ENCODE measurements at regions not wholly inside any gene's neighbourhood (a gene's known extent, or its start where the extent isn't known, plus 50 kb on each side); places are given as distances from the start of the nearest gene placed in this dataset.
"Not testable (repeated sequence)": the region's sequence is repeated elsewhere in the genome, so short reads cannot be mapped to it uniquely, and the experiment has no call there.

DNA sequence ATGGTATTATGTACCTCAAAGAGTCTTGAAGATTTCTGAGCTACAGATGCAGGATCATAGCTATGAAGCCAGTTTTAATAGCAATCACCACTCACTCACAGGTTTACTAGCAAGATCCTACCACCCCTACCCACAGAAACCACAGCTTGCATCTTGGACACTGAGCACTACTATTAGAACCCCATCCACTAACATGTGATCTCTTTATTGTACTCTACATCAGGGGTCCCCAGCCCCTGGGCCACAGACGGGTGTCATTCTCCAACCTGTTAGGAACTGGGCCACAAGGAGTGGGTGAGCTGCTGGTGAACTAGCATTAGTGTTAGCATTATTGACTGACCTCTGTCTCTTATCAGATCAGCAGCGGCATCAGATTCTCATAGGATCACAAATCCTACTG, 844.8 kb upstream of the CHORDC1 start:
- DNase-seq (ENCODE audit: low read depth, low spot score): no peak

DNA sequence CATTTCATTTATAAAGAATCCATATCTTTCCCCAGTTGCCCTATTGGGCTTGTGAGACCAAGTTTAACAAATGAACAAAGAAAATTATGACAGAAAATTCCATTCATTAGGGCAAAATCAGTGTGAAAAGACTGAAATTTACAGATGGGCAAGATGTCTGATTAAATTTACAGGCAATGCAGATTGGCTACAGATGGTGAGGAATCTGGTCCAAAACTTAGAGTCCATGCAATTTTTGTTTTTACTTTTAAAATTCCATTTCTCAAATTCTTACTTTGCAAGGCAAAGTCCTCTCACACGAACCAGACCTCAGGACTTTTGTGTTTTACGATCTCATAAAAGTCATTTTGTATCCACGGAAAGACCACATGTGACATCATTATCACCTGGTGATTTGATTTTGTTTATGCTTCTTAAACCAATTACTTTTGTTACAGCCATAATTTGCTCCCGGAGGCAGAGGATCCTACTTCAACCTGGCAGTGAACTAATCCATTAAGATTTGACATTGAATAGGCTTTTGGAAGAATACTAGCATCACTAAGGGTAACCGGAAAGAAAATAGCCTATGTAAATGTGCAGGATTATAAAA, 843.7 kb upstream of the CHORDC1 start:
- DNase-seq (ENCODE audit: low read depth, low spot score): no peak

DNA sequence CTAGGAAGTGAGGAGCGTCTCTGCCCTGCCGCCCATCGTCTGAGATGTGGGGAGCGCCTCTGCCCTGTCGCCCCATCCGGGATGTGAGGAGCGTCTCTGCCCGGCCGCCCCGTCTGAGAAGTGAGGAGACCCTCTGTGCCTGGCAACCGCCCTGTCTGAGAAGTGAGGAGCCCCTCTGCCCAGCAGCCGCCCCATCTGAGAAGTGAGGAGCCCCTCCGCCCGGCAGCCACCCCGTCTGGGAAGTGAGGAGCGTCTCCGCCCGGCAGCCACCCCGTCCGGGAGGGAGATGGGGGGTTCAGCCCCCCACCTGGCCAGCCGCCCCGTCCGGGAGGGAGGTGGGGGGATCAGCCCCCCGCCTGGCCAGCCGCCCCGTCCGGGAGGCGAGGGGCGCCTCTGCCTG, 840.5 kb upstream of the CHORDC1 start:
- not testable (repeated sequence) for DNase-seq (ENCODE audit: low read depth, low spot score)

DNA sequence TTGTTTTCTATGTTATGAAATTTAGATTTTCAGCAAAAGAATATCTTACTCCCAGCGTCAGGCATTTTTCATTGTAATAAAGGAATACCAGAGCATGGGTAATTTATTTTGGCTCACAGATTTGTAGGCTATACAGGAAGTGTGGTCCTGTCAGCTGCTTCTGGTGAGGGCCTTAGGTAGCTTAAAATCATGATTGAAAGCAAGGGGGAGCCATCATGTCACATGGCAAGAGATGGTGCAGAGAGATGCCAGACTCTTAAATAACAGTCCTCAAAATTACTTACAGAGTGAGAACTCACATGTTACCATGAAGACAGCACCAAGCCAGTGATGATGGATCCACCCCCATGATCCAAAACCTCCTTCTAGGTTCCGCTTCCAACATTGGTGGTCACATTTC, 825.0 kb upstream of the CHORDC1 start:
- DNase-seq (ENCODE audit: low read depth, low spot score): no peak

DNA sequence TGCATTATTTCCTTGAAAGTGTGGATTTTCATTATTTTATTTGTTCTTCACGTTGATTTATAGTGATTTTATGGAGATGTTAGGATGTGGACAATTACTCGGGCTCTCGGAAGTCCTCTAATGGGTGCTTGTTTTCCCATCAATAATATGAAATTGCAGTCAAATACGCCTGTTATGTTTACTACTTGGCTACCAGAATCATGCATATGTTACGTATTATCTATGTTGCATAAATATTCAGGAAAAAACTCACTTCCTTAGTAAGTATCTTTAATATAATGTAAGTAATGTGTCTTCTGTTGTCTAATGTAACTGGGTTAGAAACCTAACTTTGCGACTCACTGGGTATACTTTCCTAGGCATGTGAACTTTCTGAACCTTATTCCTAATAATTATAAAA, 823.4 kb upstream of the CHORDC1 start:
- DNase-seq (ENCODE audit: low read depth, low spot score): no peak

DNA sequence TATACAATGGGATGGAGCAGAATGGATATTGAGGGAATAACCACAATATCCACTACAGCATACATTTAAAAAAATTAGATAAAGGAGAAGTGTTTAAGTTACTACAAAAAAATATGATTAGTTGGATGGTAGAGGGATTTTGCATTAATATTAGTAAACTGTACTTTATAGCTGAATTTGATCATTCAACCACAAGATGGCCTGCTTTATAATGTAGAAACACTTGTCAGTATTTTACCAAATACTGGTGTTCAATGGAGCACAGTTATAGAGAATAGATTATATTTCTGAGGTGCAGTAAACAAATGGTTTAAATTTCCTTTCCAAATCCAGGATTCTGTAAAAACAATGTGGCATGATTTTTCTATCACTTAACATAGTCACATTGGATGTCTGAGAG, 818.8 kb upstream of the CHORDC1 start:
- no peak for DNase-seq (ENCODE audit: low read depth, low spot score)

DNA sequence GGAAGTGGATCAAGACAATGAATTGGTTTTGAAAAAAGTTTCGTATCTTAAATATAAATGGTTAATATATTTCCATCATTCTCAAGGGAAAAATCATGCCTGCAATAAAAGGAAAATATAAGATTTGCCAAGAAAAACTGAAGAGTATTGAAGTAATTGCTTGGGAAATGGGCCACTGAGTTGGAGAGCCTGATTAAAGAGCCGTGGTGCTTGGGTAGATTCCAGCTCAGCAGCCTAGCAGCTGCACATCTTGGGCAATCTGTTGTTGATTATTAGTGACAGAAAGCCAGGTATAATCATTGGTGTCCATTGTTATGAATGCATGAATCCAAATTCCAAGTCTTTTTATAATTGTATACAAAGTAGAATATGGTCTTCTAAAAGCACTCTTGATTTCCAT, 800.9 kb upstream of the CHORDC1 start:
- no peak for DNase-seq (ENCODE audit: low read depth, low spot score)

DNA sequence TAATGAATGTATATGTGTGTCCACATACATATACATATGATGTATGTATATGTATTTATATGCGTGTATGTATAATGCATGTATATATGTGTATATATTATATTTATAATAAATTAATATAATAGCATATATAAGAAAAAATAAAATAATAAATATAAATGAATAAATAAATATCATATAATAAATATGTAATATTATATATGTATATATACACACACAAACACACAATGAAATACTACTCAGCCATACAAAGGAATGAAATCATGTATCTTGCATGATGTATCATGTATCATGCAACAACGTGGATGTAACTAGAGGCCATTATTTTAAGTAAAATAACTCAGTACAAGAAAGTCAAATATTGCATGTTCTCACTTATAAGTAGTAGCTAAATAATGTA, 788.7 kb upstream of the CHORDC1 start:
- DNase-seq (ENCODE audit: low read depth, low spot score): no peak

DNA sequence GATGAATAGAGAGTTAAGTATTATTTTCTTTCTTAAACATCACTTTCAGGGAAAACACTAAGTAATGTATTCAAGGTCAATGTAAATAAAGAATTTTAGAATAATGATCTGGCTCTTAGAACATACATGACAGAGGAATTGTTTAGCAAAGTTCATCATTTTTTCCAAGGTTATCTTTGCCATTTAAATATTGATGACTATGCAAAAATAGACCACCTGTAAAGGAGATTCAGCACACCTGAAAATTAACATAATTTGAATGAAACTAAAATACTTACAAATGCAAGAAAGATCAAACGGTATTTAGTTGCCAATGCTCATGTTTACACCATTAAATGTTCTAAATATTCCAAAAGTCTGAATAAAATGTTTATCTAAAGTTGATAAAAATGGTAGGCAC, 782.6 kb upstream of the CHORDC1 start:
- DNase-seq (ENCODE audit: low read depth, low spot score): no peak

DNA sequence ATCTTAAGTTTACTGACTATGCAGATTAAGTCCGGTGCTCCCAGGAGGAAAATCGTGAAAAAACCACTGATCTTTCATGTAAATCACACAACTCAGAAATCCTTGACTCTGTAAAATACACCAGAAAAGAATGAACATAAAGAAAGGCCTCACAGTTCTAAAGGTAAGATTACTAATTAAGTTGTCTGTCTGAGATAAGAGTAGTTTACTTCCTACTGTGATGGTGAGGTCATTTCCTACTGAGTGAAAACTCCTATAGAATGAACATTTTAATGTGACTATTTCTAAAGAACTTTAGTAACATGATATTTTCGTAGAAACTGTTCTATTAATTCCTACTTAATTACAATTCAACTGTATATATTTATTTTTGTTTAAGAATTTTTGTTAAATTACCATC, 774.4 kb upstream of the CHORDC1 start:
- no peak for DNase-seq (ENCODE audit: low read depth, low spot score)

DNA sequence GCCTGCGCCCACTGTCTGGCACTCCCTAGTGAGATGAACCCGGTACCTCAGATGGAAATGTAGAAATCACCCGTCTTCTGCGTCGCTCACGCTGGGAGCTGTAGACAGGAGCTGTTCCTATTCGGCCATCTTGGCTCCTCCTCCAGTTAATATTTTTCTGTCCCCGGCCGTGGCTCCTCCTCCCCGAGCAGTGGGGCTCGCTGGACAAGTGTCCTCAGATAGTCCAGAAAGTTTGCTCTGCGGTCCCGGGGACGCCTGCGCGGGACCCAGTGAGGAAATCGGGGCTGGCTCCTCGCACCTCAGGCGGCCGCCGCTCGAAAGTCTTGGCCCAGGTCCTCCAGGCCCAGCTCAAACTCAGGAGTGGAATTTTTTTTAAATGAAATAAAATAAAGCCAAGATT, 749.3 kb upstream of the CHORDC1 start:
- DNase-seq (ENCODE audit: low read depth, low spot score): not testable (repeated sequence)

DNA sequence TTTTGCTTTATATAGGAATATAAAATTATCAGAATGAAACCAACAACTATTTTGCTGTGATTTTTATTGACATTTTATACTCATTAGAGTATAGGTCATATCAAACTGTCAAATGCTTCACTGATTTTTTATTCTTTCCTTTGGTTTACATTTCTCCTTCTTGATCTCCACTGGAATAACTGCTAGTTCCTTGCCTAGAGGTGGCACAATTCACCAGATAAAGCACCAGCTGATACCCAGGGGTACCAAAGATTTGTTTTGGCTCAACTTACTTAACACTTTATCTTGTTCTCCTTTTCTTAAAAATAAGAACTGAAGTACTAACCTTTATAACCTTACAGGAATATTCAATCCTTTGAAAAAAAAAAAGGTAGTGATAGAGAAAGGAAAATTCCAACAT, 725.1 kb upstream of the CHORDC1 start:
- no peak for DNase-seq (ENCODE audit: low read depth, low spot score)

DNA sequence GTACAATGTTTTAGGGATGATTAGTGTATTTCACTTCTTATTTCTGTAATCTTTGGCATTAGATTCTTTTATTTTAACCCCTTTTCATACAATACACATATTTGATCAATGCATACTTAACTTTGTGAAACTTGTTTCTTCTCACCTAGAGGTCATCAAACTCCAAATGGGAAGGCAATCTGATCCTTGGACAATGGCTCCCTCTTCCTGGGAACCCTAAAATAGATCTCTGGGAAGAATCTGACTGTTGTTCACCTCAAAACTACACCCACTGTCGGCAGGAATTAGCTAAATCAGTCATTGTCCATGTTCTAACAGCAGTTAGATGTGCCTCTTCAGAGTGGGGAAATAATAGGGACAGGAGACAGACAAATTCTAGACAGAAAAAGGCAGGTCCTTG, 707.4 kb upstream of the CHORDC1 start:
- DNase-seq (ENCODE audit: low read depth, low spot score): no peak

DNA sequence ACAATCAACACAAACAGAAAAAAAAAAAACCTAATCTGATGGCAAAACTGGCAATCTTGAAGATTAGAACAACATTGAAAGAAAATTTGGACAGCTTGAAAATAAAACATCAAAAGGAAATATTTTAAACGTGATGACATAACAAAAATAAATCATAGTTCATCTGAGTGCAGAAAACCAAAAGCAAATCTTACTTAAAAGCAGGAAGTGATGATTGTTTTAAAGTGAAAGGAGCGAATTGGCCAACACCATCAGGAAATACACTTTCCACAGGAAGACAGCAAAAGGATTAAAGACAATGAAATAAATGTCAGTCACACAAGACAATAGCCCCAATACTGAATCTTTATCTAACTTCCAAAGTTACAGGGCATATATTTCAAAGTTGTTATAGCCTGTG, 696.5 kb upstream of the CHORDC1 start:
- DNase-seq (ENCODE audit: low read depth, low spot score): no peak

DNA sequence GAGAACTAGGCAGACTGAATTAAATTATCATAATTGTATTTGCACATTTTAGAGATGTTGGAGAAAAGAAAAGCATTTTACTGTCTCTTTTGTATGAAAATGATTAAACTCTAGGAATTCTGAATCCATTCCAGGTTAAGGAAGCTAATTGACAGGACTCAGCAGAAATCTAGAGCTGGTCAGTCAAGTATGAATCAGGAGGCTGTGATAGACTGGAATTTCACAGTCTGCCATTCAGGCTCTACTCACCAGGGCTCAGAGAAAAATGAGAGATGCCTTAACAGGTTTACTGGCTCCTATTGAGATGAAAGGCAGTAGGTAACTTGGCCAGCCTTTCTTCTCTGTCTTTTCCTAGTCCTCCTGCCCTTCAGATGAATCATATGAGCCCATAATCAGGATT, 693.9 kb upstream of the CHORDC1 start:
- DNase-seq (ENCODE audit: low read depth, low spot score): no peak

DNA sequence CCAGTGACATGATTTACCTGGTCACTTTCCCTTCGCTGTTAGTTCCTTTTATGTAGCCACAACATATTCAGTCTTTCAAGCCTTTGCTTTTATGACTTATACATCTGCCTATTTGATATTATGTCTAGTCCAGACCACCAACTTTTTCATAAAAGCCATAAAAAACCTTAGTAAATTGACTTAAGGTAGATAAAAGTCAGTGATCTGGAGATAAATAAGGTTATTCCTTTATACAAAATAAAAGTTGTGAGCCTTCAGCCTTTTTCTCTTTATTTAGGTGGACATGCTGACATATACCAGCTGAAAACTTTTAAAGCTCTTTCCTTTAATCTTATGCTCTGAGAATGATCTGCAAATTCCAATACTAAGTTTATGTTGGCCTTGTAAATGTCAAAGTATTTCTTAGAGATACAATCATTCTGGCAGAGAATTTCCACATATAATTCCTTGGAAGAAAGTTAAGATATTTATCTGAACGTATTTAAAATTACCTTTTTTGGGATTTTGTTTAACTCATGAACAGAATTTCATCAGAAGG, 690.4 kb upstream of the CHORDC1 start:
- DNase-seq (ENCODE audit: low read depth, low spot score): no peak

DNA sequence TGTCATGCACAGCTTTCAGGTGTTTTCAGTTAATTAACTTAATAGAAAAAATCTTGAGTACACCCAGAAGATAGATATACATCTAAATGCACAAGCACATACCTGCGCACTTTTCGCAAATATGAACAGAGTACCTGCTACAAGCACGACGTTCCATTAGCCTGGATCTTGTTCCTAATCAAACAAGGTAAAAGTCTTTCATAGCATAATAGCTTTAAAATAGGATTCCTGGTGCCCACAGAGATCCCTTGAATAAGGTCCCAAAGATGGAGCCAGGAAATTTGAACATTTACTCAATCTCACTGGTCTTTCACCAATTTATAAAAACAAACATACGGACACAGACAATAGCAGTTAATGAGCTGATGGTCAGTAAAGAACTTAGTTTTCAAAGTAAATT, 689.8 kb upstream of the CHORDC1 start:
- no peak for DNase-seq (ENCODE audit: low read depth, low spot score)

DNA sequence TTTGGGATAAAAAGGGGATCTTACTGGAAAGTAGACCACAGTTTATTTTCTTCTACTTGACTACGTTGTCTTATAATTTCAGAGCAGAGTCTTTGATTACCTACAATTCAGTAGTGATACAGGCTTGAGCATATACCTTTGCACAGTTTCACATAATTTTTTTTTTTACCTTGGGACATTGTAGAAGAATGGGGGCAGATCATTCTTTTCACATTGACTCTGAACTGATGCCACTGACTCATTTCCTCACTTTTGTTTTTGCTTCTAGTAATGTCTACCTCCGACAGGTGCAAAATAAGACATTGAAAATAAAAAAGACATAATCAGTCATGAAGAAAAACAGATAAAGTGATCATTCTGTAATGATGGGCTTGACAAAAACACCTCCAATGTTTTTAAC, 688.3 kb upstream of the CHORDC1 start:
- no peak for DNase-seq (ENCODE audit: low read depth, low spot score)

DNA sequence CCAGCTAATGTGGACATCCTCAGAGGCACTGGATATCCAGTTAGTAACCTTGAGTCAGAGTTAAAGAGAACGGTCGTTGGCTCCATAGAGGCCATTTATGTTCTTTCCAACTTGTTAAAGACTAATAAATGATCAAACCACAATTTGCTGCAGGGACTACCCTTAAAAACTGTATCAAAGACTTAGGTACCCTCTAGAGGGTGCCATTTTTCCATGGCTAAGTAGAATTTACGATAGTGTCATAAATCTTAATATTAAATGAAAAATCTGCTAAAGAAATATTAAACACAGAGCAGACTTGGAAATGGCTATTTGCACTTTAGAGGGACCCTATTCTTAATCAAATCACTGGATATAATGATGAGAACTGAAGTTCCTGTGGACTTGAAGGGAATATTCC, 685.2 kb upstream of the CHORDC1 start:
- no peak for DNase-seq (ENCODE audit: low read depth, low spot score)

DNA sequence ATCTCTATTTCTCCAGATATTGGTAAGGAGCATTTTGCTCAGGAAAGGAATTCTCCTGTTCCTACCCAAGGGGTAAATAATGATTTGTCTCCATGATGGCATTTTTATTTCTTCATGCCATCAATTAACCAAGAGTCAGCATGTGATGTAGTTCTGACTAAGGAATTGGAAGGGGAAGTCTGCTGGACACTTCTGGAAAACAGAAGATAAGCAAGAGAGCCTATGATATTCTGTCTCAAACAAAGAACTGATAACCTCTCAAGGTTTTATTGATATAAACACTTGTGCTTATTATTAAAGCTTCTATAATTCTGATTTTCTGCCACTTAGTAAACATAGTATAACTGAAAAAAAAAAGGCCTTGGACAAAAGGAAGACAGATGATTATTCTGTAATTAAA, 673.0 kb upstream of the CHORDC1 start:
- no peak for DNase-seq (ENCODE audit: low read depth, low spot score)

DNA sequence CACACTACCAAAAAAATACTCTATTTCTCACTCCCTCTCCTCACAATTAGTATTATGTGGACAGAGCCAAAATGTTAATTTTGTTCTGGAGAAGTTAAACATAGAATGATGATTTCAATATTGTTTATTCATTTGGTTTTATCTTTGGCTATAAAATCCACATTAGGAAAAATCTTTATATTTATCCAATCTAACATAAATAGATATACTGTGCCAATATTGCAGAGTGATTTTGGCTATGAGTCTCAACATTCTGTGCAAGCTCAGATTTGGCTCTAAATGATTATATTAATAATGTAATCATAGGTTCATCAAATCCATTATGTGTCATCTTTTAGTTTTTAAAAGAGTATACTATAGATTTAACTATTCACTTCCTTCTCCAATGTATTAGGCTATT, 667.5 kb upstream of the CHORDC1 start:
- no peak for DNase-seq (ENCODE audit: low read depth, low spot score)

DNA sequence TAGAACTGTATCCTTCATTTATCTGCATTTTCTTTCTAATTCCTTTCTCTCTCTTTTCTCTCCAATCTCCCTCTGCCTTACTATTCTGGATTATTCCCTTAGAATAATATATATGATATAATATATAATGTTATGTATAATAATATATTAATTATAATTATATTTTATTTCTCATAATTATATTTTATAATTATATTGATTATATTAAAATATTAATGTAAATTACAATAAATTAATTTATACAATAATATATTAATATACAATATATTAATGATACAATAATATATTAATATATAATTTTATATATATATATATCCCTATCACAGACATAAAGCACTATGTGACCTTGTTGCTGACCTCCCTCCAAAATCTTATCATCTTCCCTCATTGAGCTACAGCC, 661.3 kb upstream of the CHORDC1 start:
- DNase-seq (ENCODE audit: low read depth, low spot score): no peak

DNA sequence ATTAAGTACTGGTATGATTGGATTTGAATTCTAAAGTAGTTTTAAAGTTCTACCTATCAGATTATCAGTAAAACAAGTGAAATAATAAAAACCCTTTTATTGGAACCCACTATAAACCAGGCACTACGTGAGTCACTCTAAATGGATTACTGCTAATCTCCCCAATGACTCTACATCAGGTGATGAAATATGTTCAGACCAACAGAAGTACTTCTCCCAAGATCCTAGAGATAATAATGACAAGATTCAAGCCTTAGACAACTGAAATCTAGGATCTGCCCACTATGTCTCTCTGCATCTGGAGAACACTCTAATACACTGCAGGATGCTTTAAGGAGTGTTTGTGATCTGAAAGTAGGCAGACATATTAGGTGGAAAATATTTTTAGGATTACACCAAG, 652.1 kb upstream of the CHORDC1 start:
- DNase-seq (ENCODE audit: low read depth, low spot score): no peak

DNA sequence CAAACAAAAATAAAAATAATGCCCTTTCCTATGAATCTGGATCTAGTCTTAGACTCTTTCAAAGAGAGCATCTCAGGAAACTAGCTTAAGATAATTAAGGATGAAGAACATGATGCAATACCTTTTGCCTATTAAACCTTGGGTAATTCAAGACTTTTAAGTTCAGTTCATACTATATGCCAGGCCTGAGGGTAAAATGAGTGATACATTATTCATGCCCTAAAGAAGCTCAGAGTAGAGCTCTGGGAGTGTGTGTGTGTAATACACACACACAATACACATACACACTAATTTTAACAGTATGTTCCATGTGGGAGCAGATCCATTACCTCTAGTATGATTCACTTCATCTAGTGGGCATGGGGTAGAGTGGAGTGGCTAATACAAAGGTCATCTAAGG, 651.4 kb upstream of the CHORDC1 start:
- no peak for DNase-seq (ENCODE audit: low read depth, low spot score)

Measured in smooth muscle cell of the brain vasculature (primary cell).